HepG2 (cell line): ENCODE measurements at regions not wholly inside any gene's neighbourhood (a gene's known extent, or its start where the extent isn't known, plus 50 kb on each side); places are given as distances from the start of the nearest gene placed in this dataset.

Experiments used
- ATAC-seq: fragments of 200-7000 bp; cut with Tn5 transposase; 3 replicates; pipeline ENCODE4 v1.9.1; 2020; ENCODE audit warnings: mild to moderate bottlenecking, moderate library complexity
- BruUV-seq: library from RNA; stranded (reverse); fragments of 400-500 nt; replicated peaks from 2 replicates; lab custom pipeline; 2021; lab: Mats Ljungman, UMichigan
- CTCF ChIA-PET: fragments of 300-600 bp; formaldehyde crosslinking; extraction: SDS; loops from one replicate; lab custom pipeline; 2021; ENCODE audit warnings: low total read pairs, inconsistent platforms, low intra/inter-chr PET ratio; lab: Yijun Ruan, JAX
- POLR2A ChIA-PET: fragments of 350-600 bp; sonication (Branson Sonifier 250); formaldehyde crosslinking; loops from one replicate; lab custom pipeline; 2020; ENCODE audit warnings: antibody characterized with exemption, inconsistent platforms; lab: Yijun Ruan, JAX
- DNase-seq: peaks from one replicate; pipeline ENCODE4 v3.0.0-alpha.2; 2015; ENCODE audit warnings: low spot score
- FAIRE-seq: peaks from 3 replicates; lab custom pipeline; 2011; peaks lifted over from hg19 to GRCh38; lab: Jason Lieb, UNC
- H2AFZ ChIP-seq: one replicate; pipeline ENCODE4 v1.6.1; 2011; ENCODE audit warnings: low read length, inconsistent platforms
- H3K27ac ChIP-seq: fragments of 300-600 bp; 3 replicates; pipeline ENCODE4 v1.8.0; 2011; ENCODE audit warnings: mixed run types, mild to moderate bottlenecking, mixed read lengths, low read length, inconsistent platforms; ENCODE audit not compliant: insufficient read depth; ENCODE audit errors: extremely low read length
- H3K27me3 ChIP-seq, 2 experiments: fragments of 200-600 bp in 1 of 2; 2 replicates in 1 of 2; 3 replicates in 1 of 2; pipeline versions ENCODE4 v1.6.0 to v1.8.0; 2011; ENCODE audit warnings: low read length in 2 of 2, mild to moderate bottlenecking in 2 of 2, moderate library complexity in 2 of 2, inconsistent platforms in 1 of 2; ENCODE audit not compliant: insufficient read depth in 2 of 2, control insufficient read depth in 1 of 2
- H3K36me3 ChIP-seq, 2 experiments: fragments of 200-600 bp in 1 of 2; replicated peaks in 1 of 2; 2 replicates in 1 of 2; 3 replicates in 1 of 2; pipeline versions ENCODE4 v1.5.1 to v1.8.0; 2011; ENCODE audit warnings: low read length in 2 of 2, inconsistent platforms in 1 of 2; ENCODE audit not compliant: insufficient read depth in 2 of 2, control insufficient read depth in 1 of 2
- H3K4me1 ChIP-seq: 2 replicates; pipeline ENCODE4 v1.5.1; 2012; ENCODE audit warnings: low read length, inconsistent platforms; ENCODE audit not compliant: insufficient read depth
- H3K4me2 ChIP-seq: 2 replicates; pipeline ENCODE4 v1.6.0; 2011; ENCODE audit warnings: low read depth, low read length, inconsistent platforms
- H3K4me3 ChIP-seq, 3 experiments: fragments of 200-600 bp in 1 of 3; sonication (generic), shearing (Covaris generic) in 1 of 3; replicated peaks in 1 of 3; 2 replicates each; pipeline ENCODE4 v1.5.1; 2011 to 2016; ENCODE audit warnings: low read length in 3 of 3, inconsistent platforms in 2 of 3, low read depth in 2 of 3, mild to moderate bottlenecking in 2 of 3, control low read depth in 1 of 3, mixed read lengths in 1 of 3; ENCODE audit not compliant: insufficient read depth in 1 of 3
- H3K79me2 ChIP-seq: one replicate; pipeline ENCODE4 v1.6.1; 2011; ENCODE audit warnings: low read length, inconsistent platforms; ENCODE audit not compliant: insufficient read depth
- H3K9ac ChIP-seq: 2 replicates; pipeline ENCODE4 v1.6.0; 2011; ENCODE audit warnings: mild to moderate bottlenecking, low read depth, low read length, inconsistent platforms; ENCODE audit not compliant: insufficient read depth
- H3K9me3 ChIP-seq: 2 replicates; pipeline ENCODE4 v1.5.1; 2012; ENCODE audit warnings: mild to moderate bottlenecking, low read length
- H4K20me1 ChIP-seq: 2 replicates; pipeline ENCODE4 v1.6.0; 2011; ENCODE audit warnings: inconsistent platforms, mild to moderate bottlenecking, low read length, moderate library complexity; ENCODE audit not compliant: insufficient read depth
- EEA1 ChIP-seq: sonication (generic); formaldehyde crosslinking; IDR thresholded peaks from 2 replicates; pipeline ENCODE4 v1.5.1; 2020; ENCODE audit warnings: mild to moderate bottlenecking, missing genetic modification reagents, borderline replicate concordance
- PAXIP1 ChIP-seq: sonication (generic); formaldehyde crosslinking; conservative IDR thresholded peaks from 2 replicates; pipeline ENCODE4 v1.4.0; 2020; ENCODE audit warnings: mild to moderate bottlenecking, missing genetic modification reagents, moderate library complexity
- ZNF530 ChIP-seq: sonication (generic); formaldehyde crosslinking; IDR thresholded peaks from 2 replicates; pipeline ENCODE4 v1.5.0; 2020; ENCODE audit warnings: low read depth, mild to moderate bottlenecking, missing genetic modification reagents
- WGBS: methylation state at CpG from one replicate; pipeline ENCODE4 v1.1.6; 2017; ENCODE audit warnings: low lambda C conversion rate; 5-methylcytosine and 5-hydroxymethylcytosine counted together
- in situ Hi-C: cut with HindIII; loops from 2 replicates; pipeline ENCODE4 v1.10.0; 2017; ENCODE audit warnings: low pct_unique_long_range_greater_than_20kb; ENCODE audit not compliant: extremely low pct_ligation_motif_present
- intact Hi-C: fragments of 100-400 bp; cut with micrococcal nuclease; formaldehyde crosslinking; loops from one replicate; pipeline ENCODE4 v1.10.0; 2022; ENCODE audit not compliant: unreplicated experiment

- no peak for TF ChIP-seq PAXIP1 (CRISPR knock-in tag)
Measured at GRCh38 chr12:58405363-58405762, 464.0 kb downstream of the ATP23 start (continued).

- CTCF ChIA-PET = no interaction called here
- no peak for FAIRE-seq
Measured at GRCh38 chr12:58408516-58408915, 467.1 kb downstream of the ATP23 start.

More at GRCh38 chr12:58408516-58408915, 467.1 kb downstream of the ATP23 start:
- intact Hi-C loops = no loop called here
- H3K4me3 ChIP-seq = no peak overlapping the region
- H3K27me3 ChIP-seq = no peaks in the 10 kb centered on the region
- DNase-seq (no peak), ATAC-seq (no peak)
- no peak overlapping the region for H3K9ac ChIP-seq
- no peaks in the 10 kb centered on the region for H4K20me1 ChIP-seq
- no peaks in the 10 kb centered on the region for H3K36me3 ChIP-seq
- H3K4me1 ChIP-seq = no peaks in the 10 kb centered on the region
- H3K79me2 ChIP-seq = no peaks in the 10 kb centered on the region
- 0% methylated on average over 1 of the region's 1 CpG for WGBS
- in situ Hi-C loops = no loop called here
- POLR2A ChIA-PET = no interaction called here
- no peak overlapping the region for H3K4me2 ChIP-seq
- H2AFZ ChIP-seq = no peak overlapping the region
- TF ChIP-seq ZNF530 (CRISPR knock-in tag) (no peak), EEA1 (no peak)
- H3K27ac ChIP-seq = no peak overlapping the region
- no TSS peak for BruUV-seq
- no peaks in the 10 kb centered on the region for H3K9me3 ChIP-seq
